B cell (primary cell): ENCODE measurements at regions not wholly inside any gene's neighbourhood (a gene's known extent, or its start where the extent isn't known, plus 50 kb on each side); places are given as distances from the start of the nearest gene placed in this dataset.

Source experiments
- ATAC-seq: fragments of 200-7000 bp; cut with Tn5 transposase; one replicate; pipeline ENCODE4 v1.10.0; 2021; ENCODE audit warnings: low read depth, mild to moderate bottlenecking, moderate number of reproducible peaks, moderate library complexity
- CTCF ChIA-PET: fragments of 350-600 bp; sonication (Branson Sonifier 250); formaldehyde crosslinking; loops from one replicate; lab custom pipeline; 2021; ENCODE audit warnings: antibody characterized with exemption, inconsistent platforms; lab: Charles Lee
- POLR2A ChIA-PET: fragments of 350-600 bp; sonication (Branson Sonifier 250); formaldehyde crosslinking; loops from one replicate; lab custom pipeline; 2021; ENCODE audit warnings: antibody characterized with exemption; lab: Charles Lee
- DNase-seq: peaks from one replicate; pipeline ENCODE4 v3.0.0; 2013
- H2AFZ ChIP-seq: 2 replicates; pipeline ENCODE4 v1.6.1; 2012; ENCODE audit warnings: mild to moderate bottlenecking, low read depth, low read length; ENCODE audit not compliant: insufficient read depth, poor library complexity, severe bottlenecking
- H3K27ac ChIP-seq, 2 donors: 1 replicate in 1 of 2; 2 replicates in 1 of 2; pipeline ENCODE4 v1.5.1; 2012 to 2013; ENCODE audit warnings: low read length in 2 of 2, mild to moderate bottlenecking in 2 of 2, moderate library complexity in 1 of 2
- H3K27me3 ChIP-seq, 4 experiments: fragments of 200-600 bp in 1 of 4; sonication (generic) in 1 of 4; replicated peaks in 1 of 4; 1 replicate in 2 of 4; 2 replicates in 2 of 4; pipeline versions ENCODE4 v1.6.1 to v1.7.0; 2013 to 2016; ENCODE audit warnings: low read length in 3 of 4, mild to moderate bottlenecking in 2 of 4, mixed read lengths in 1 of 4, moderate library complexity in 1 of 4; ENCODE audit not compliant: insufficient read depth in 4 of 4, control insufficient read depth in 3 of 4; ENCODE audit errors: control extremely low read depth in 1 of 4
- H3K36me3 ChIP-seq, 2 experiments: replicated peaks in 1 of 2; 1 replicate in 1 of 2; 2 replicates in 1 of 2; pipeline versions ENCODE4 v1.6.1 to v1.7.1; 2013; ENCODE audit warnings: low read length in 1 of 2; ENCODE audit not compliant: insufficient read depth in 2 of 2, control insufficient read depth in 1 of 2; ENCODE audit errors: control extremely low read depth in 1 of 2, extremely low read depth in 1 of 2
- H3K4me1 ChIP-seq, 2 donors: fragments of 200-600 bp in 1 of 2; sonication (generic) in 1 of 2; 1 replicate in 1 of 2; 2 replicates in 1 of 2; pipeline versions ENCODE4 v1.5.1 to v1.6.1; 2013 to 2017; ENCODE audit warnings: low read length in 2 of 2; ENCODE audit not compliant: control insufficient read depth in 2 of 2, insufficient read depth in 2 of 2
- H3K4me2 ChIP-seq: replicated peaks from 2 replicates; pipeline ENCODE3; 2012; ENCODE audit warnings: mild to moderate bottlenecking, low read depth, low read length; ENCODE audit not compliant: poor library complexity, severe bottlenecking
- H3K4me3 ChIP-seq, 5 experiments: fragments of 200-600 bp in 1 of 5; sonication (generic) in 1 of 5; 1 replicate in 3 of 5; 2 replicates in 2 of 5; pipeline versions ENCODE4 v1.5.1 to v1.7.0; 2011 to 2016; ENCODE audit warnings: low read length in 4 of 5, mild to moderate bottlenecking in 4 of 5, low read depth in 2 of 5, control low read depth in 1 of 5, moderate library complexity in 1 of 5; ENCODE audit not compliant: insufficient read depth in 1 of 5; ENCODE audit errors: control extremely low read depth in 1 of 5, extremely low read depth in 1 of 5
- H3K79me2 ChIP-seq: fragments of 200-600 bp; sonication (generic); one replicate; pipeline ENCODE4 v1.6.0; 2016; ENCODE audit warnings: low read length; ENCODE audit not compliant: control insufficient read depth, insufficient read depth
- H3K9ac ChIP-seq: fragments of 200-600 bp; sonication (generic); 2 replicates; pipeline ENCODE4 v1.6.1; 2017; ENCODE audit warnings: mild to moderate bottlenecking, low read length, moderate library complexity
- H3K9me3 ChIP-seq, 3 donors: one replicate each; pipeline versions ENCODE4 v1.6.1 to v1.7.1; 2013; ENCODE audit warnings: low read length in 2 of 3; ENCODE audit not compliant: control insufficient read depth in 2 of 3, insufficient read depth in 1 of 3; ENCODE audit errors: control extremely low read depth in 1 of 3
- H4K20me1 ChIP-seq: 2 replicates; pipeline ENCODE4 v1.6.0; 2012; ENCODE audit warnings: mild to moderate bottlenecking, low read length; ENCODE audit not compliant: insufficient read depth, control insufficient read depth, poor library complexity, severe bottlenecking
- H3K27ac Mint-ChIP-seq: one replicate; pipeline ENCODE4 v1.8.0; 2021; ENCODE audit warnings: mixed read lengths
- H3K27me3 Mint-ChIP-seq: one replicate; pipeline ENCODE4 v1.8.0; 2021; ENCODE audit warnings: mixed read lengths
- H3K4me1 Mint-ChIP-seq: one replicate; pipeline ENCODE4 v1.8.0; 2021; ENCODE audit warnings: mixed read lengths
- H3K4me3 Mint-ChIP-seq: one replicate; pipeline ENCODE4 v1.8.0; 2021; ENCODE audit warnings: mixed read lengths
- H3K9me3 Mint-ChIP-seq: one replicate; pipeline ENCODE4 v1.8.0; 2022; ENCODE audit warnings: mixed read lengths; ENCODE audit not compliant: insufficient read depth
- EZH2 ChIP-seq: IDR thresholded peaks from 2 replicates; pipeline ENCODE4 v1.6.1; 2012; ENCODE audit warnings: borderline replicate concordance, low read depth, mild to moderate bottlenecking, moderate library complexity, low read length; ENCODE audit not compliant: insufficient read depth, poor library complexity, severe bottlenecking
- WGBS: methylation state at CpG from one replicate; pipeline ENCODE4 v1.1.5; 2013; ENCODE audit warnings: missing lambda C conversion rate; ENCODE audit not compliant: insufficient coverage; 5-methylcytosine and 5-hydroxymethylcytosine counted together
- intact Hi-C: fragments of 100-400 bp; cut with micrococcal nuclease; formaldehyde crosslinking; loops from one replicate; pipeline ENCODE4 v1.10.0; 2022
- TF ChIP-seq, protein P1 (sequence below): fragments of 200-600 bp; IDR thresholded peaks from one replicate; pipeline ENCODE4 v1.8.0; 2022; ENCODE audit warnings: antibody characterized with exemption, mild to moderate bottlenecking

DNA sequence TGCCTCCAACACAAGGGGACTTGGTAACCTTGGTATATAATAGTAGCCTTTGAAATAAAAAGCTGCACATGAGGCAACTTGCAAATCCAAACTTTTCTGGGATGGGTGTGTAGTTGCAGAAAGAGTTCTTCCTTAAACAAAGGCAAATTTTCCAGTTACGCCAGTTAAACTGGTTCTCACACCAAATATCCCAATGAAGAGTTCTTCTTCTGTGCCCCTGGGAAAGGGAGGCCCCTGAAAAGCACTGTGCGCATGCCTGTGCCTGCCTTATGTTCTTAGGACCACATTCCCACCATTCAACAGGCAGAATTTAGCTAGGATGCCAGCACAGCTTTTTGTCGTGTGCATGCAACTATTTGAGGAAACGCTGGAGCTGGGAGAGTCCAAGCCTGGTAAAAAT is 164.8 kb upstream of the SLC25A13 start:
- H3K36me3 ChIP-seq = no peaks in the 10 kb centered on the region
- Mint-ChIP-seq H3K4me1 (no peaks in the 10 kb centered on the region), H3K27ac (no peak overlapping the region), H3K9me3 (no peaks in the 10 kb centered on the region), H3K27me3 (no peaks in the 10 kb centered on the region), H3K4me3 (no peak overlapping the region)
- no peaks in the 10 kb centered on the region for H3K9me3 ChIP-seq
- no peaks in the 10 kb centered on the region for H3K79me2 ChIP-seq
- no peaks in the 10 kb centered on the region for H4K20me1 ChIP-seq
- no peak overlapping the region for H3K4me2 ChIP-seq
- 78% methylated on average over 1 of the region's 4 CpGs for WGBS
- DNase-seq = no peak
- no peak overlapping the region for H3K9ac ChIP-seq
- TF ChIP-seq EZH2 = no peak
- TF ChIP-seq, protein P1, sequence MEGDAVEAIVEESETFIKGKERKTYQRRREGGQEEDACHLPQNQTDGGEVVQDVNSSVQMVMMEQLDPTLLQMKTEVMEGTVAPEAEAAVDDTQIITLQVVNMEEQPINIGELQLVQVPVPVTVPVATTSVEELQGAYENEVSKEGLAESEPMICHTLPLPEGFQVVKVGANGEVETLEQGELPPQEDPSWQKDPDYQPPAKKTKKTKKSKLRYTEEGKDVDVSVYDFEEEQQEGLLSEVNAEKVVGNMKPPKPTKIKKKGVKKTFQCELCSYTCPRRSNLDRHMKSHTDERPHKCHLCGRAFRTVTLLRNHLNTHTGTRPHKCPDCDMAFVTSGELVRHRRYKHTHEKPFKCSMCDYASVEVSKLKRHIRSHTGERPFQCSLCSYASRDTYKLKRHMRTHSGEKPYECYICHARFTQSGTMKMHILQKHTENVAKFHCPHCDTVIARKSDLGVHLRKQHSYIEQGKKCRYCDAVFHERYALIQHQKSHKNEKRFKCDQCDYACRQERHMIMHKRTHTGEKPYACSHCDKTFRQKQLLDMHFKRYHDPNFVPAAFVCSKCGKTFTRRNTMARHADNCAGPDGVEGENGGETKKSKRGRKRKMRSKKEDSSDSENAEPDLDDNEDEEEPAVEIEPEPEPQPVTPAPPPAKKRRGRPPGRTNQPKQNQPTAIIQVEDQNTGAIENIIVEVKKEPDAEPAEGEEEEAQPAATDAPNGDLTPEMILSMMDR = no peak
- H3K27ac ChIP-seq = no peak overlapping the region
- intact Hi-C loops = no loop called here
- POLR2A ChIA-PET = no interaction called here
- H2AFZ ChIP-seq = no peak overlapping the region
- H3K27me3 ChIP-seq = peaks cover 0 to 3% (median 0%) of the 10 kb centered on the region in 4 experiments
- H3K4me3 ChIP-seq = no peak overlapping the region
- no peaks in the 10 kb centered on the region for H3K4me1 ChIP-seq
- no peak for ATAC-seq
- CTCF ChIA-PET = no interaction called here

DNA sequence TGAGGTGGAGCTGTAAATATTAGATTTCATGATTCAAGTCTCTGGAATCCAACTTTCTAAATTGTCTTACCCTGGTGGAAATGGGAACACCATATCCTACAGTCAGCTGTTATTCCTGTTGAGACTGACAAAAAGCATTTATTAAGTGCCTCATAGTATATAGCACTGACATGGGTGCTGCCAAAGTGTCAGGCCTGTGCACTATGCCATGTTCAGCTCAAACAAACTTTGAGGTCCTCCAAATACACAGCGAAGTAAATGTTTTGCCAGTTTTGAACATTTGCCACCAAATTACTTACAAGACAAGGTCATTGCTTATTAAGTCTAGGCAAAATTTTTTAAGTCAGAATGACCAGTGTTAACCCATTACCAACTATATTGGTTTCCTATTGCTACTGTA is 162.9 kb upstream of the SLC25A13 start:
- H3K4me1 Mint-ChIP-seq = no peaks in the 10 kb centered on the region
- TF ChIP-seq EZH2 = no peak
- TF ChIP-seq, protein P1 = no peak
- Histone ChIP-seq H3K36me3 (no peaks in the 10 kb centered on the region), H3K27me3 (peaks cover 0 to 3% (median 0%) of the 10 kb centered on the region in 4 experiments), H2AFZ (no peak overlapping the region), H3K9me3 (no peaks in the 10 kb centered on the region), H4K20me1 (no peaks in the 10 kb centered on the region), H3K9ac (no peak overlapping the region), H3K4me3 (no peak overlapping the region), H3K79me2 (no peaks in the 10 kb centered on the region), H3K4me1 (no peaks in the 10 kb centered on the region), H3K27ac (no peak overlapping the region), H3K4me2 (no peak overlapping the region)
- no peak for ATAC-seq
- no peak overlapping the region for H3K4me3 Mint-ChIP-seq
- 100% methylated on average over 1 of the region's 1 CpG for WGBS
- H3K9me3 Mint-ChIP-seq = no peaks in the 10 kb centered on the region
- H3K27ac Mint-ChIP-seq = no peak overlapping the region
- H3K27me3 Mint-ChIP-seq = no peaks in the 10 kb centered on the region
- intact Hi-C loops = no loop called here
- DNase-seq = no peak
- CTCF ChIA-PET = no interaction called here
- POLR2A ChIA-PET = no interaction called here
